ENCODE measurements at regions not wholly inside any gene's neighbourhood (a gene's known extent, or its start where the extent isn't known, plus 50 kb on each side); places are given as distances from the start of the nearest gene placed in this dataset.

DNA sequence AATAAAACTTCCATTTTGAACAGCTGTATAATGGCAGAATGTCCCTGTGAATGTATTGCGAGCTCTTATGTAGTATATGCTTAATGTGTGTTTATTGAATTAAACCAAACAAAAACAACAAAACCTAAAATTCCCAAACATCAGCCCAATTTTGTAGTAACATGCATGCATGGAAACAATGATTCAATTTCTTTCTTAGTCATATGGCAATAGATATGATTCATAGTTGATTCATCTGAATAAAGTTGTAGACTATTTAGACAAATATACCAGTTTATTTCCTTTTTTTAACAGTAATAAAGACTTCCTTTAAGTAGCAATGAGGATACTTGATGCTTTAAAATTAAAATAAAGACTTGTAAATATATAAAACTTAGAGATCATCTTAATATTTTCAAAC is 670.6 kb downstream of the CD109 start:
- TF ChIP-seq, protein P1, sequence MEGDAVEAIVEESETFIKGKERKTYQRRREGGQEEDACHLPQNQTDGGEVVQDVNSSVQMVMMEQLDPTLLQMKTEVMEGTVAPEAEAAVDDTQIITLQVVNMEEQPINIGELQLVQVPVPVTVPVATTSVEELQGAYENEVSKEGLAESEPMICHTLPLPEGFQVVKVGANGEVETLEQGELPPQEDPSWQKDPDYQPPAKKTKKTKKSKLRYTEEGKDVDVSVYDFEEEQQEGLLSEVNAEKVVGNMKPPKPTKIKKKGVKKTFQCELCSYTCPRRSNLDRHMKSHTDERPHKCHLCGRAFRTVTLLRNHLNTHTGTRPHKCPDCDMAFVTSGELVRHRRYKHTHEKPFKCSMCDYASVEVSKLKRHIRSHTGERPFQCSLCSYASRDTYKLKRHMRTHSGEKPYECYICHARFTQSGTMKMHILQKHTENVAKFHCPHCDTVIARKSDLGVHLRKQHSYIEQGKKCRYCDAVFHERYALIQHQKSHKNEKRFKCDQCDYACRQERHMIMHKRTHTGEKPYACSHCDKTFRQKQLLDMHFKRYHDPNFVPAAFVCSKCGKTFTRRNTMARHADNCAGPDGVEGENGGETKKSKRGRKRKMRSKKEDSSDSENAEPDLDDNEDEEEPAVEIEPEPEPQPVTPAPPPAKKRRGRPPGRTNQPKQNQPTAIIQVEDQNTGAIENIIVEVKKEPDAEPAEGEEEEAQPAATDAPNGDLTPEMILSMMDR (IDR thresholded peaks at IDR 0.05) = no peak
- TF ChIP-seq POLR2AphosphoS5 (IDR thresholded peaks at IDR 0.05) (no peak), POLR2A (IDR thresholded peaks at IDR 0.05) (no peak), EP300 (IDR thresholded peaks at IDR 0.05) (no peak)

All from upper lobe of left lung (tissue), 4 donors.